Upper lobe of right lung (tissue), 1 donor: ENCODE measurements at regions not wholly inside any gene's neighbourhood (a gene's known extent, or its start where the extent isn't known, plus 50 kb on each side); places are given as distances from the start of the nearest gene placed in this dataset.
A peak's percentile ranks its signal among the peaks of the same experiment; 100 is the strongest.

Experiments
- ATAC-seq: fragments of 200-7000 bp; cut with Tn5 transposase; one replicate; pipeline ENCODE4 v1.9.1; 2020; ENCODE audit warnings: mild to moderate bottlenecking, moderate library complexity
- DNase-seq: peaks from one replicate; pipeline ENCODE4 v3.0.0-alpha.2; 2020
- H3K27ac ChIP-seq: fragments of 200-600 bp; one replicate; pipeline ENCODE4 v1.8.0; 2022
- H3K27me3 ChIP-seq: fragments of 200-600 bp; one replicate; pipeline ENCODE4 v1.8.0; 2022; ENCODE audit warnings: mild to moderate bottlenecking
- H3K36me3 ChIP-seq: fragments of 200-600 bp; one replicate; pipeline ENCODE4 v1.8.0; 2022
- H3K4me1 ChIP-seq: fragments of 200-600 bp; one replicate; pipeline ENCODE4 v1.8.0; 2022
- H3K4me3 ChIP-seq: fragments of 200-600 bp; one replicate; pipeline ENCODE4 v1.8.0; 2022; ENCODE audit warnings: mild to moderate bottlenecking
- H3K9me3 ChIP-seq: fragments of 200-600 bp; one replicate; pipeline ENCODE4 v1.8.0; 2022
- intact Hi-C: fragments of 100-400 bp; cut with DNase I; formaldehyde crosslinking; loops from one replicate; pipeline ENCODE4 v1.11.0; 2022
- TF ChIP-seq, protein P1 (sequence below): fragments of 200-600 bp; IDR thresholded peaks from one replicate; pipeline ENCODE4 v1.8.0; 2022; ENCODE audit warnings: antibody characterized with exemption
- donor health status: DM: no; HTN: yes; CAD: no; lungs with severe emphysema.

DNA sequence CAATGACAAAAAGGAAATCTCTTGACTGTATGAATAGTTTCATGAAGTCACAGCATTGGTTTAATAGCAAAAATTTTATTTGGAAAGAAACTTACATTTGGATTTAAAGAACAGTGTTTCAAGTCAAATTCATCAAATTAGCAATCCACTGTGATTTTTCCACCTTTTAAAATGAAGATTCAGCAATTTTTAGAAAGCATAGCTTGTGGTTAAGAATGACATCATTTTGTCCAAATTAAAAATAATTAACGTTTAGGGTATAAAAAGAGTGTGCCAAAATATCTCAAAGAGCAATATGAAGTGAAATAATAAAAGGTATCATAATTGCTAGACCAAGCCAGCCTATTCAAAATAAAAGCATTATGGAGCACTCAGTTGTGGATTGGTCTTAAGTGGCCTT, 114.6 kb downstream of the PAX1 start:
- no peak for ATAC-seq
- TF ChIP-seq, protein P1, sequence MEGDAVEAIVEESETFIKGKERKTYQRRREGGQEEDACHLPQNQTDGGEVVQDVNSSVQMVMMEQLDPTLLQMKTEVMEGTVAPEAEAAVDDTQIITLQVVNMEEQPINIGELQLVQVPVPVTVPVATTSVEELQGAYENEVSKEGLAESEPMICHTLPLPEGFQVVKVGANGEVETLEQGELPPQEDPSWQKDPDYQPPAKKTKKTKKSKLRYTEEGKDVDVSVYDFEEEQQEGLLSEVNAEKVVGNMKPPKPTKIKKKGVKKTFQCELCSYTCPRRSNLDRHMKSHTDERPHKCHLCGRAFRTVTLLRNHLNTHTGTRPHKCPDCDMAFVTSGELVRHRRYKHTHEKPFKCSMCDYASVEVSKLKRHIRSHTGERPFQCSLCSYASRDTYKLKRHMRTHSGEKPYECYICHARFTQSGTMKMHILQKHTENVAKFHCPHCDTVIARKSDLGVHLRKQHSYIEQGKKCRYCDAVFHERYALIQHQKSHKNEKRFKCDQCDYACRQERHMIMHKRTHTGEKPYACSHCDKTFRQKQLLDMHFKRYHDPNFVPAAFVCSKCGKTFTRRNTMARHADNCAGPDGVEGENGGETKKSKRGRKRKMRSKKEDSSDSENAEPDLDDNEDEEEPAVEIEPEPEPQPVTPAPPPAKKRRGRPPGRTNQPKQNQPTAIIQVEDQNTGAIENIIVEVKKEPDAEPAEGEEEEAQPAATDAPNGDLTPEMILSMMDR = no peak
- H3K4me1 ChIP-seq = no peaks in the 10 kb centered on the region
- intact Hi-C loops = no loop called here
- no peak overlapping the region for H3K27ac ChIP-seq
- H3K4me3 ChIP-seq = no peak overlapping the region
- no peaks in the 10 kb centered on the region for H3K9me3 ChIP-seq
- H3K27me3 ChIP-seq = no peaks in the 10 kb centered on the region
- H3K36me3 ChIP-seq = no peaks in the 10 kb centered on the region
- DNase-seq = no peak

DNA sequence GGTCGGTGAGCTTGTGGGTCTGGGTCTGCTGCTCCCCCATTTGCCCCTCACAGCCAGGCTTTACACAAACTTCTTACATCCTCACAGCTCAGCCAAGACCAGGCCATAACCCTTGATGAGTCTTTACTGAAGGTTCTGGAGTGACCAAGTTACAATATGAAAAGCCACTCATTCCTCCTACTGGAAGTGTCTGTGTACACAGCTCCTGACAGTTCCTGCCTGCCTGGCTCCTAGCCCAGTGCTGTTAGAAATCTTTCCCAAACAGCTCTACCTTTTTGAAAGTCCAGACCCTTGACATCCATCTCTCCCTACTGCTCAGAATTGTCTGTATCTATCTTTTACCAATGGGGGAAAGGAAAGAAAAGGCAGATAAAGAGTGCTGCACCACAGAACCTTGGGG, 106.9 kb downstream of the PAX1 start:
- no peak for DNase-seq
- no peaks in the 10 kb centered on the region for H3K9me3 ChIP-seq
- no peak overlapping the region for H3K27ac ChIP-seq
- no peaks in the 10 kb centered on the region for H3K27me3 ChIP-seq
- intact Hi-C loops = no loop called here
- H3K4me1 ChIP-seq = no peaks in the 10 kb centered on the region
- no peak for ATAC-seq
- TF ChIP-seq, protein P1 = no peak
- no peak overlapping the region for H3K4me3 ChIP-seq
- no peaks in the 10 kb centered on the region for H3K36me3 ChIP-seq

DNA sequence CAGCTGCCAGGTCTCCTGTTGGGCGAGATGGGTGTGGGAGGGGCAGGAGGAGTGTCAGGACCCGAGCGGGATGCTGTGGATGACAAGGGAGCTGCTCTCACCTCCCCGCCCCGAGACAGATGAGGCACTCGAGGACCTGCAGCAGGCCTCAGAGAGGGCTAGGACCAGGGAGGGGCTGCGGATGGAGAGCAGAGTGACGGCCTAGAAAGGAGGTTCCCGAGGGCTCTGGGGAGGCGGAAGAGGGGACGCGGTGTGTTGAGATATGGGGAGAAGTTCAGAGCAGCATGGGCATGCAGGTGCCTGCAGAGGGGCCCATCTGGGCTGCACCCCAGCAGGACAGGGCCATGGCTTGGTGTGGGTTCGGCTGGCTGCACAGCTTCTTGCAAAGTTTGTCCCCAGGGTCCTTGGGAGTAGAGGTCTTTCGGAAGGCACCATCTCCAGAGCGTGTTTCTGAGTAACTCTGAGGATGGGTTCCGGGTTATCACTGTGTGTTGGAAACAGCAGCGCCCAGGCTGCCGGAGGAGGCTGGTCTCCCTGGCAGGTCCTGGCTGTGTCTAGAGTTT, 104.6 kb downstream of the PAX1 start:
- H3K36me3 ChIP-seq = no peaks in the 10 kb centered on the region
- no peak overlapping the region for H3K4me3 ChIP-seq
- H3K4me1 ChIP-seq = no peaks in the 10 kb centered on the region
- ATAC-seq (peak; percentile 5), DNase-seq (no peak)
- intact Hi-C loops = no loop called here
- H3K27ac ChIP-seq = no peak overlapping the region
- H3K27me3 ChIP-seq = no peaks in the 10 kb centered on the region
- H3K9me3 ChIP-seq = no peaks in the 10 kb centered on the region
- TF ChIP-seq, protein P1 = no peak

DNA sequence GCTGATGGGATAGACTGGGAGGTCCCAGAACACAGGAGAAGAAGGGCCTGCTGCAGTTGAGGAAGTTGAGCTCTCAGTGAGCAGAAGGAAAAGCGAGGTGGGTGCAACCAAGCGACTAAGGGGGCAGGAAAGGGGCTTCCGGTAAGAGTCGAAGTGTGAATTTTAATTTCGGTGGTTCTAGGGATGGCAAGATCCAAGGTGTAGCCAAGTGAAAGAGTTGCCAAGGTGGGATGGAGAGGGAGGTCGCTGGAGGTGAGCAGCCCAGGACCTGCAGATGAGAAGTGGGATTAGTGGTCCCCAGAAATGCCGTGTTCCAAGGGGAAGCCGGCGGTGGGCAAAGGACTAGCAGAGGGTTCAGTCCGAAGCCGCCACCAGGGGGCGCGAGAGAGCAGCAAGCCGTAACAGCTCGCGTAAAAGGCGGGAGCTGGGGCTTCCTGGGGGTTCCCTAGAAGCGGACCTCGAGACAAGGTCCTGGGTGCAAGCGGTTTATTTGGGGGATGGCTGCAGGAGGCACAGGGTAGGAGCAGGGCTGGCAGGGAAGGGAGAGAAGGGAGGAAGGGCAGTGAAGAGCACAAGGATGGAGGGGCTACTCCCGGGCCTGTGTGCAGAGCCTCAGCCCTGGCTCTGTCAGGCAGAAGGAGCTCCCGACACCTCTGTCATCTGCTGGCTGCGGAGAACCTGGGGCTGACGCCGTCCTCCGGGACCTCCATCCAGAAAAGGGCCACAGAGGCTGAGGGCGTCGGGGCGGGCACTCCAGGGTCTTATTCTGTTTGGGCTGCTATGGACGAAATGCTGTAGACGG, 103.6 kb downstream of the PAX1 start:
- DNase-seq = peak; percentile 75
- TF ChIP-seq, protein P1 = peak; percentile 73
- intact Hi-C loops = no loop called here

DNA sequence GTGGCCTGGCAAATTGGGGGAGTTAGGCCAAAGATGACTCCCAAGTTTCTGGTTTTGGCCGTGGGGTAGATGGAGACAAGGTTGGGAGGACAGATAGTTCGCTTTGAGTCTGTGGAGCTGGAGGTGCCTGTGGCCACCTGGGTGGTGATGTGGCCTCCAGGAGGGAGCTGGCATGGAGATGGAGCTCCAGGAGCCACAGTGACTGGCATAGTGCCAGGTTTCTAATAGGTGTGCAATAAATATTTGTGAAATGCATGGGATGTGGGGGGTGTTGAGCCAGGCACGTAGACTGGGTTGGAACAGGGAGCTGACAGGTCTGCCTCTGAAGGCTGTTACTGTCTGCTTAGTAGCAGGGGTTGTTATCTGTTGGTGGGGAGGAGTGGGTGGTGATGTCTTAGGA, 102.7 kb downstream of the PAX1 start:
- TF ChIP-seq, protein P1 = no peak
- DNase-seq = no peak
- intact Hi-C loops = no loop called here
- Histone ChIP-seq H3K4me3 (no peak overlapping the region), H3K4me1 (no peaks in the 10 kb centered on the region), H3K36me3 (no peaks in the 10 kb centered on the region), H3K9me3 (no peaks in the 10 kb centered on the region), H3K27ac (no peak overlapping the region), H3K27me3 (no peaks in the 10 kb centered on the region)
- no peak for ATAC-seq

More for the DNA sequence above, 103.6 kb downstream of the PAX1 start:
- peak; percentile 65 for ATAC-seq
- H3K4me1 ChIP-seq = no peaks in the 10 kb centered on the region
- H3K27ac ChIP-seq = no peak overlapping the region
- no peak overlapping the region for H3K4me3 ChIP-seq
- no peaks in the 10 kb centered on the region for H3K9me3 ChIP-seq
- no peaks in the 10 kb centered on the region for H3K36me3 ChIP-seq
- no peaks in the 10 kb centered on the region for H3K27me3 ChIP-seq
